Naive thymus-derived CD8-positive, alpha-beta T cell (primary cell): ENCODE measurements at regions not wholly inside any gene's neighbourhood (a gene's known extent, or its start where the extent isn't known, plus 50 kb on each side); places are given as distances from the start of the nearest gene placed in this dataset.

ENCODE experiments used
- ATAC-seq, 2 donors: fragments of 150-1000 bp; cut with Tn5 transposase in 1 of 2; sonication (Bioruptor Pico), chemical (Tn5 transposase) in 1 of 2; 1 replicate in 1 of 2; 2 replicates in 1 of 2; pipeline ENCODE4 v1.10.0; 2021; ENCODE audit warnings: mild to moderate bottlenecking in 2 of 2, moderate library complexity in 2 of 2
- POLR2A ChIA-PET: fragments of 350-600 bp; sonication (Branson Sonifier 250); formaldehyde crosslinking; loops from one replicate; lab custom pipeline; 2021; ENCODE audit warnings: antibody characterized with exemption; lab: Charles Lee
- DNase-seq, 10 donors: peaks; one replicate each; pipeline versions ENCODE4 v3.0.0 to v3.0.0-alpha.2; 2020 to 2022
- H3K27ac Mint-ChIP-seq, 10 donors: one replicate each; pipeline ENCODE4 v1.8.0; 2020 to 2022; ENCODE audit warnings: mild to moderate bottlenecking in 10 of 10, mixed read lengths in 10 of 10, moderate library complexity in 4 of 10, inconsistent platforms in 1 of 10
- H3K27me3 Mint-ChIP-seq, 5 donors: one replicate each; pipeline ENCODE4 v1.8.0; 2021 to 2022; ENCODE audit warnings: mixed read lengths in 5 of 5
- H3K36me3 Mint-ChIP-seq, 3 donors: one replicate each; pipeline ENCODE4 v1.8.0; 2020 to 2022; ENCODE audit warnings: mixed read lengths in 3 of 3, mild to moderate bottlenecking in 2 of 3, inconsistent platforms in 1 of 3
- H3K4me1 Mint-ChIP-seq, 4 donors: one replicate each; pipeline ENCODE4 v1.8.0; 2021 to 2022; ENCODE audit warnings: mixed read lengths in 4 of 4
- H3K4me3 Mint-ChIP-seq, 10 donors: one replicate each; pipeline ENCODE4 v1.8.0; 2020 to 2022; ENCODE audit warnings: mild to moderate bottlenecking in 10 of 10, mixed read lengths in 10 of 10, moderate library complexity in 6 of 10, inconsistent platforms in 1 of 10
- H3K9me3 Mint-ChIP-seq, 9 donors: one replicate each; pipeline ENCODE4 v1.8.0; 2020 to 2022; ENCODE audit warnings: mixed read lengths in 9 of 9, mild to moderate bottlenecking in 3 of 9, inconsistent platforms in 1 of 9, moderate library complexity in 1 of 9

- ATAC-seq: no peak
- H3K9me3 Mint-ChIP-seq: peaks cover 7 to 32% (median 14%) of the 10 kb centered on the region in 9 donors
- no peaks in the 10 kb centered on the region for H3K27me3 Mint-ChIP-seq
- H3K4me1 Mint-ChIP-seq: no peaks in the 10 kb centered on the region
- H3K36me3 Mint-ChIP-seq: peaks cover 2 to 25% (median 15%) of the 10 kb centered on the region in 3 donors
- DNase-seq: no peak
- POLR2A ChIA-PET: no interaction called here
- H3K27ac Mint-ChIP-seq: no peak overlapping the region
- H3K4me3 Mint-ChIP-seq: no peak overlapping the region
Observed at GRCh38 chr6:5923840-5924239, 82.9 kb downstream of the NRN1 start.

- Mint-ChIP-seq H3K27me3 (no peaks in the 10 kb centered on the region), H3K9me3 (peaks cover 7 to 32% (median 14%) of the 10 kb centered on the region in 9 donors), H3K4me1 (no peaks in the 10 kb centered on the region), H3K4me3 (no peak overlapping the region), H3K27ac (no peak overlapping the region), H3K36me3 (peaks cover 3 to 25% (median 15%) of the 10 kb centered on the region in 3 donors)
- ATAC-seq (no peak), DNase-seq (no peak)
- POLR2A ChIA-PET: interaction anchor here (0.6 kb wide), 1 partner anchor 254 kb away, joined by 6 read pairs; no protein-coding TSS in a partner anchor
Observed at GRCh38 chr6:5922230-5922629, 84.5 kb downstream of the NRN1 start.

- H3K27me3 Mint-ChIP-seq: no peaks in the 10 kb centered on the region
- peaks cover 1 to 15% (median 4%) of the 10 kb centered on the region in 9 donors for H3K9me3 Mint-ChIP-seq
- H3K27ac Mint-ChIP-seq: no peak overlapping the region
- H3K4me1 Mint-ChIP-seq: no peaks in the 10 kb centered on the region
- POLR2A ChIA-PET: no interaction called here
- peaks cover 0 to 17% (median 0%) of the 10 kb centered on the region in 3 donors for H3K36me3 Mint-ChIP-seq
- no peak overlapping the region for H3K4me3 Mint-ChIP-seq
- ATAC-seq (no peak), DNase-seq (no peak)
Observed at GRCh38 chr6:5909721-5910120, 97.0 kb downstream of the NRN1 start.

- Mint-ChIP-seq H3K4me3 (no peak overlapping the region), H3K9me3 (peaks cover 0 to 6% (median under 1%) of the 10 kb centered on the region in 9 donors), H3K27me3 (peaks cover 0 to 1% (median 0%) of the 10 kb centered on the region in 5 donors), H3K27ac (no peak overlapping the region), H3K4me1 (no peaks in the 10 kb centered on the region), H3K36me3 (peaks cover 0 to 6% (median 0%) of the 10 kb centered on the region in 3 donors)
- ATAC-seq (no peak), DNase-seq (no peak)
- POLR2A ChIA-PET: no interaction called here
Observed at GRCh38 chr6:5906842-5907241, 99.9 kb downstream of the NRN1 start.

GRCh38 chr6:5906340-5906670 lies 100.4 kb downstream of the NRN1 start:
- ATAC-seq (no peak), DNase-seq (no peak)
- peaks cover 0 to 4% (median 0%) of the 10 kb centered on the region in 3 donors for H3K36me3 Mint-ChIP-seq
- POLR2A ChIA-PET: no interaction called here
- H3K9me3 Mint-ChIP-seq: peaks cover 0 to 6% (median 0%) of the 10 kb centered on the region in 9 donors
- H3K4me1 Mint-ChIP-seq: no peaks in the 10 kb centered on the region
- peaks cover 0 to 1% (median 0%) of the 10 kb centered on the region in 5 donors for H3K27me3 Mint-ChIP-seq
- H3K27ac Mint-ChIP-seq: no peak overlapping the region
- no peak overlapping the region for H3K4me3 Mint-ChIP-seq

- peaks cover 0 to 3% (median 0%) of the 10 kb centered on the region in 9 donors for H3K9me3 Mint-ChIP-seq
- H3K4me1 Mint-ChIP-seq: no peaks in the 10 kb centered on the region
- H3K27me3 Mint-ChIP-seq: peaks cover 0 to 1% (median 0%) of the 10 kb centered on the region in 5 donors
Observed at GRCh38 chr6:5905431-5906339, 101.0 kb downstream of the NRN1 start.

GRCh38 chr6:5904532-5904931 lies 102.2 kb downstream of the NRN1 start:
- no peak overlapping the region for H3K27ac Mint-ChIP-seq
- peaks cover 0 to 1% (median 0%) of the 10 kb centered on the region in 5 donors for H3K27me3 Mint-ChIP-seq
- no peak overlapping the region for H3K4me3 Mint-ChIP-seq
- POLR2A ChIA-PET: no interaction called here
- no peak for ATAC-seq
- no peaks in the 10 kb centered on the region for H3K36me3 Mint-ChIP-seq
- no peaks in the 10 kb centered on the region for H3K9me3 Mint-ChIP-seq
- DNase-seq: no peak
- peaks cover 0 to 5% (median 0%) of the 10 kb centered on the region in 4 donors for H3K4me1 Mint-ChIP-seq

More at GRCh38 chr6:5905431-5906339, 101.0 kb downstream of the NRN1 start:
- Mint-ChIP-seq H3K4me3 (no peak overlapping the region), H3K27ac (no peak overlapping the region), H3K36me3 (no peaks in the 10 kb centered on the region)
- POLR2A ChIA-PET: no interaction called here
- DNase-seq: no peak
- ATAC-seq: no peak

- no peak overlapping the region for H3K27ac Mint-ChIP-seq
Observed at GRCh38 chr6:5899216-5900045, 107.3 kb downstream of the NRN1 start.

GRCh38 chr6:5898563-5898962 lies 108.2 kb downstream of the NRN1 start:
- no peak overlapping the region for H3K27ac Mint-ChIP-seq
- POLR2A ChIA-PET: no interaction called here
- peaks cover 0 to 1% (median 0%) of the 10 kb centered on the region in 5 donors for H3K27me3 Mint-ChIP-seq
- DNase-seq: no peak
- peaks cover 0 to 8% (median 5%) of the 10 kb centered on the region in 4 donors for H3K4me1 Mint-ChIP-seq
- H3K36me3 Mint-ChIP-seq: no peaks in the 10 kb centered on the region
- peak; percentile 43 to 56 for ATAC-seq
- H3K9me3 Mint-ChIP-seq: peaks cover 0 to 5% (median 0%) of the 10 kb centered on the region in 9 donors
- no peak overlapping the region for H3K4me3 Mint-ChIP-seq

More at GRCh38 chr6:5899216-5900045, 107.3 kb downstream of the NRN1 start:
- peaks cover 0 to 8% (median 5%) of the 10 kb centered on the region in 4 donors for H3K4me1 Mint-ChIP-seq
- no peak overlapping the region for H3K4me3 Mint-ChIP-seq
- H3K9me3 Mint-ChIP-seq: peaks cover 0 to 5% (median 0%) of the 10 kb centered on the region in 9 donors
- no peak for ATAC-seq
- peaks cover 0 to 1% (median 0%) of the 10 kb centered on the region in 5 donors for H3K27me3 Mint-ChIP-seq
- DNase-seq: no peak
- no peaks in the 10 kb centered on the region for H3K36me3 Mint-ChIP-seq
- POLR2A ChIA-PET: no interaction called here

GRCh38 chr6:5898102-5898501 lies 108.6 kb downstream of the NRN1 start:
- DNase-seq: no peak
- Mint-ChIP-seq H3K4me1 (peaks cover 0 to 8% (median 5%) of the 10 kb centered on the region in 4 donors), H3K36me3 (no peaks in the 10 kb centered on the region), H3K9me3 (peaks cover 0 to 5% (median 0%) of the 10 kb centered on the region in 9 donors), H3K27ac (peak overlapping the region in 1 of 10 donors; percentile 48), H3K27me3 (peaks cover 0 to 1% (median 0%) of the 10 kb centered on the region in 5 donors), H3K4me3 (no peak overlapping the region)
- POLR2A ChIA-PET: no interaction called here
- no peak for ATAC-seq

- Mint-ChIP-seq H3K36me3 (peaks cover 0 to 1% (median 0%) of the 10 kb centered on the region in 3 donors), H3K9me3 (peaks cover 0 to 5% (median 0%) of the 10 kb centered on the region in 9 donors), H3K4me3 (no peak overlapping the region), H3K27ac (peak overlapping the region in 1 of 10 donors; percentile 79), H3K27me3 (no peaks in the 10 kb centered on the region), H3K4me1 (peaks cover 6 to 18% (median 11%) of the 10 kb centered on the region in 4 donors)
- POLR2A ChIA-PET: interaction anchor here (0.7 kb wide), 1 partner anchor 105 kb away, joined by 5 read pairs; no protein-coding TSS in a partner anchor
- DNase-seq: no peak
- no peak for ATAC-seq
Observed at GRCh38 chr6:5896476-5897200, 110.1 kb downstream of the NRN1 start.

GRCh38 chr6:5894357-5894756 lies 112.4 kb downstream of the NRN1 start:
- no peak overlapping the region for H3K4me3 Mint-ChIP-seq
- ATAC-seq: no peak
- H3K27ac Mint-ChIP-seq: no peak overlapping the region
- DNase-seq: no peak
- POLR2A ChIA-PET: interaction anchor here (0.6 kb wide), 1 partner anchor 236 kb away, joined by 5 read pairs; no protein-coding TSS in a partner anchor
- peaks cover 0 to 1% (median 0%) of the 10 kb centered on the region in 3 donors for H3K36me3 Mint-ChIP-seq
- peaks cover 0 to 18% (median 11%) of the 10 kb centered on the region in 4 donors for H3K4me1 Mint-ChIP-seq
- no peaks in the 10 kb centered on the region for H3K27me3 Mint-ChIP-seq
- peaks cover 0 to 5% (median 0%) of the 10 kb centered on the region in 9 donors for H3K9me3 Mint-ChIP-seq
